NCI-H748 (cell line): ENCODE measurements at regions not wholly inside any gene's neighbourhood (a gene's known extent, or its start where the extent isn't known, plus 50 kb on each side); places are given as distances from the start of the nearest gene placed in this dataset.

Experiments used
- DNase-seq: peaks from one replicate; lab custom pipeline; 2025; ENCODE audit not compliant: unreplicated experiment; lab: John Stamatoyannopoulos, UW

DNA sequence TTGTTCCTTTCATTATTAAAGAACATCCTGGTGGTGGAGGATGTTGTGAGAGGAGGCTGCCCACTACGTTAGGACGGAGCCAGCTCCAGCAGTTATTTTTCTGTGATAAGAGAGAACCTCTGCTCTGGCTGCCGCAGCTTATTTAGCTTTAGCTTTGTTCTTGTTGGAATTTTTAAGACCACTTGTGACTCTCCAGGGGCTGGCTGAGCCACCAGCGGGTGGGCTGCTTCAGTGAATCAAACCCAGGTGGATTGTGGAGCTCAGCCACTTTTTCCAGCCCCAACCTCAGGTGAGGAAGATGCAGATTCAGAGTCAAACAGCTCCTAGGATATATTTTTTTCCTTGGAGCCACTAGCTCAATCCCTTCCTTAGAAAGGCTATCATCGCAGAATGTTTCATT, 83.1 kb upstream of the CTTNBP2NL start:
- DNase-seq: no peak

GRCh38 chr1:112316254-112316913, 79.6 kb upstream of the CTTNBP2NL start:
- no peak for DNase-seq

DNA sequence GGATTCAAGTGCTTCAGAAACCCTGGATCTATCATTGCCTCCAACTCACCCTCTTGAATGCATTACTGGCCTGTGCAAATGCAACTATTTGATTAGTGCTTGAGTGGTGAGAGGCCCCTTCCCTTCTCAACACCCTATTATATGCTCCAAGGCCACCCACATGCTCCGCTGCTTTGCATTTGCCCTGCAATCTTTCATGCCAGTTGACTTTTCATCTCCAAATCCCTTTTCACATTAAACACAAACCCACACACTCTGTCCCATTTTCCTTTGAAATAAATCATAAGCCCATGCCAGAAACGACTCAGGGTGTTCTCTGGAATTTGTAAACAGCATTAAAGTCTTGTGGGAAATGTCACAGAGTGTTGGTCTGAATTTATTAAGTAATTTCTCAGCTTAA, 78.9 kb upstream of the CTTNBP2NL start:
- no peak for DNase-seq

DNA sequence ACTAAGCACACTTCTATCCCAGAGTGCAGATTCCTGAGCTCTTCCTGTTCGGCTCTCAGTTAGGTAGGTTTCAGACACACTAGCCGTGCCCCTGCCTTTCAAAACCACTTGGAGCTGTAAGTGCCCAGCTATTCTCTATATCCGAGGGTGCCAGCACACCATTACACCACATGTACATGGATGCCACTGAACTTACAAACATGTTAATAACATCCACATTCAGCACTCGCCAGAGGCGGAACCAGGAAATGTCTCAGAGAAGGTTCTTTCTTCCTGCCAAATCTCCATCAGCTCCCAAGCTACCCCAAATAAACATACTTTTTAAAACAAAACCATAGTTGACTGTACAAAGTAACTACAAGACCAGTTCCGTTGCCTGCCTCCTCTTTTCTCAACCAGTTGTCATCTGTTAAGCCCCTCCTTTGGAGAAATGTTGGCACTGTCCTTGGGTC, 78.4 kb upstream of the CTTNBP2NL start:
- no peak for DNase-seq

- DNase-seq: no peak
Observed at GRCh38 chr1:112318263-112318662, 77.8 kb upstream of the CTTNBP2NL start.

GRCh38 chr1:112318698-112319370, 77.2 kb upstream of the CTTNBP2NL start:
- DNase-seq: no peak

DNA sequence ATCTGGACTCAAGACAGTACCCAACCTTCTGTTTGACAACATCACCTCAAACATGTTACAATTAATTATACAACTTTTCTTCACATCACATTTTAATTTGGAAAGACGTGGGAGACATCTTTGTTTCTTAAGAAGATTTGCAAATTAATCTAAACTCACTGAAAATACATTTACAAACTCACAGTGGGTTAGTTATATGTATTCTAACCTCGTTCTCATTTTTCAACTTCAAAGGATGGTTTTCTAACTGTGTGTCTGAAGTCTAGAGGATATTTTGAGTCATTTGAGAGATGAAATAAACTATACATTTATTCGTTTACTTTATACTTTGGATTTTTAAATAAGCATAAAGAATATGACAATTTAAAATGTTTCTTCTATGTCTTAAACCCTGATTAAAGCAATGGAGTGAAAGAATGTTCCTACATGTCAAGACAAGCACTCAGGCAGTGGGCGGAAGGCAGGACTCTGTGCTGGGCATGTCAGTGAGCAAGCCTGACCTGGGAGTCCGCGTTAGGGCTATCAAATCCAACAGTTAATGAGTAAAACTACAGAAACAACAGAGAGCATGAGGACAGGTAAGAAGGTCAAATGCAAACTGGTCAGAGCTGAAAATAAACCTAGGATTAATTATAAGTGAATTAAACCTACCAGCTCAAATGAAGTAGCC, 76.5 kb upstream of the CTTNBP2NL start:
- no peak for DNase-seq

GRCh38 chr1:112320058-112320457, 76.0 kb upstream of the CTTNBP2NL start:
- DNase-seq: no peak

DNA sequence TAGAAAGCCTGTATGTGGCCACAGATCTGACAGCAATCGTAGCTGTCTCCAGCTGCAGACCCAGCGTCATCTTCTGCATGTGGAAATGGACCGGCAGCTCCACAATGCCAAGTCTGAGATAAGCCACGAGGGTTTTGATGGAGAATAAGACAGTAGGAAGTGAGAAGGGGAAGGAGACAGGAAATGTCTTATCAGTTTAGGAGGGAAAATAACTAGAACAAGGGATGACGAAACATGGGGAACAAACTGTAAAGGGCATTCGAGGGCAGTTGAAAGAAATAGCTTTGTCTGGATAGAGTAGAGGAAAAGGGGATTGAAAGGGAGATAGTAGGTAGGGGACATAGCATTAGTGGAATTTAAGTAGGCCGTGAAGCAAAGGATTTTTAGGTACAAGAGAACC, 74.0 kb upstream of the CTTNBP2NL start:
- no peak for DNase-seq

- DNase-seq: no peak
Observed at GRCh38 chr1:112322983-112323678, 72.9 kb upstream of the CTTNBP2NL start.

DNA sequence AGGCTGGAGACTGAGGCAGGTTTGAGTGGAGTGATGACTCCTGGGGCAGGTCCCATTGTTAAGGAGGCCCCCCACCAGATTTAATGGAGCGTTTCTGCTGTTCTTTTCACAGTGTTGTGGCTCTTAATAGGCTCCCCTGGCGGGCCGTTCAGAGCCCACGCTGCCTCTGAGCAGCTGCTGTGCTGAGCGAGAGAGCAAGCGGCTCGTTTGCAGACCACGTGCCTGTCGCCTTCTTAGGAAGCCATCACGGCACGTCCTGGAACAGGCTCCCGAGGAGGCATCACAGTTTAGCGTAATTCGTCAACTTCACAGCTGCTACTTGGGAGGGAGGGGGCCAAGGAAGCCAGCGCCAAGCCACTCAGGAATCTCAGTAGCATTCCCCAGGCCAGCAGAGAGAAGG, 70.5 kb upstream of the CTTNBP2NL start:
- DNase-seq: peak; percentile 61

GRCh38 chr1:112328600-112328999, 67.4 kb upstream of the CTTNBP2NL start:
- DNase-seq: no peak

DNA sequence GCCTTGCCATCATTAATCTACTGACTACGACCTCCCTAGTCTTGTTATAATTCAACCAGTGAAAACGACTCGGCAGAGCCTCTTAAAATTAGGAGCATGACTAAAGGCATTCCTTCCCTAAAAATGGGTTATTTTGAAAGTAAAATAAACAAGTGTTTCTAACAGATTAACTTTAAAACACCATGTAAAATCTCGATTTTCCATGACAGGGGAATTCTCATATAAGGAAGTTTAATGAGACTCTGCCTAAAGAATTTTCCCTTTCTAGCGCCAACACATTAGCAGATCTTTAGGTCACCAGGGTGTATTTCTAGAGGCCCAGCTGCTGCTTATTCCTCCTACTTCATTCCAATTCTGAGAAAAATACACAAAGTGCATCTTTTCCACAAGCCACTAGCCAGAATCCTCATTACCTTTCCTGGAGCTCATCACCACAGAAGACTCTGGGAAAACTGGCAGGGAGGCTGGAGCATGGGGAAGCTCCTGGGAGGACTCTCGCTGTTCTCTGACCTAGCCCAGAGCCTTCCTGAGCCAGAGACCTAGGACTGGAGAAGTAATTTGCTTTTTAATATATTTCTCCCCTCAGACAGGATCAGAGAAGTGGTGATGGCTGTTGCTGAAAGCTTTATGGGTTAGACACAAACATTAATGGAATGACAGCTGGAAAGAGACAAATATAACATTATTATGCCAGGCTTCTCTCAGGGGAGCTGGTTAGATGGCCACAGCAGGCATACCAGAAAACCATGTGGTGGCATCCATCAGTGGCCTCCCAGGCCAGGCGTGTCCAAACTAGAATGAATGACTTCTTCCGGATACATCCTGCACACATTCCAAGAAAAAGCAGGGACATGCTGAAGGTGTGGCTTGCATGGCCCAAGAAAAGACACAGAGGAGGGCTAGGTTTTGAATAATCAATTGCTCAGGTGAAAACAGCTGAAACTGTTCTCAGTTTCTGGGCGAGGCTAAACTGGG, 63.6 kb upstream of the CTTNBP2NL start:
- DNase-seq: no peak

DNA sequence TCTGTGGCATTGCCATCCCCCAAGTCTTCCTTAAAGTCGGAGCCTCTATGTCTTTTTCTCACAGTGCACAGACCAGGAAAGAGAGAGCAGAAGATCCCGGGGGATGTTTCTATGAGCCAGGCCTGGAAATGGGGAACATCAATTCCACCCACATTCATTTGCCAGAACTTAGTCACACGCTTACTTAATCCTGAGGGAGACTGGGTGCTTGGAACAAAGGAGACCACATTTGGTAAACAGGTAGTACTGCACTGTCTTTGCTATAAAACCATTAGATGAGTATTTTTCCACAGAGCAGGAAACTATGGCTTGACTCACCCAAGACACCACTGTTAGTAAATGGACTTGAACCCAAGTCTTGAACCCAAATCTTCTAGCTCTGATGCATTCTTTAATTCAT, 60.7 kb upstream of the CTTNBP2NL start:
- DNase-seq: no peak

- peak; percentile 59 for DNase-seq
Observed at GRCh38 chr1:112337028-112337531, 58.9 kb upstream of the CTTNBP2NL start.

GRCh38 chr1:112341986-112342385, 54.0 kb upstream of the CTTNBP2NL start:
- DNase-seq: no peak

GRCh38 chr1:112342558-112342957, 53.5 kb upstream of the CTTNBP2NL start:
- DNase-seq: peak; percentile 62

DNA sequence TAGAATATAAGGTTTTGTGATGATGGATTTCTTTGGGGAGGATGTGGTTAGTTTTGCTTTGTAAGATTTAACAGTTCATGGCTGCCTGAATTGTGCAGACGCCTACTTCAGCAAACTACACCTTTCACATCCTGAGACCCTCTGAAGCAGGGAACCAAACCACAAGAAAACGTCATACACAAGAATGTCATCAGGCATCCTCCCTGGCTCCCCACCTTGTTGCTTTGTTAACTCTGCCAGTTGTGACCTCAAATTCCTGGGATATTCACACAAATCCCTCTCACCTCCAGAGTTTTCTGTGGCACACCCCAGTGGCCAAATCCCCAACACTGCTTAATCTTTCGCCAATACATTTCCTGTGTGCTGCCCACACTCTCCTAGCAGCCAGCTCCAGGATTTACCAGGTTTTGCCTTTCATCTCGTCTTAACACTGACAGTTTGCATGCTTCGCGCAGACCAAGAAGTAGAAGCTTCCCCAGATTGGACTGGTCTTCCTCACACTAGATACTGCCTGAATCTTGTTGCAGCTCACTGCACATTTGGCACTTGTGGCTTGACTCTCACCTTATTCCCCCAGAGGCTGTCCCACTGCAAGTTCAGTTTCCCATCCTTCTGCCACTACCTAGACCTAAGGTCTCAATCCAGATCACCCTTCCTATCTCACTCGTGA, 51.1 kb upstream of the CTTNBP2NL start:
- DNase-seq: no peak
